ENCODE measurements at regions not wholly inside any gene's neighbourhood (a gene's known extent, or its start where the extent isn't known, plus 50 kb on each side); places are given as distances from the start of the nearest gene placed in this dataset.

- ChIA-PET CTCF (no interaction called here), POLR2A (no interaction called here)
- H3K4me3 Mint-ChIP-seq = no peak overlapping the region
- Histone ChIP-seq H3K27me3 (ENCODE audit: control insufficient read depth in 1 of 2, insufficient read depth in 2 of 2, low read length in 2 of 2) (no peaks in the 10 kb centered on the region), H3K36me3 (ENCODE audit: insufficient read depth, low read length) (no peaks in the 10 kb centered on the region), H3K27ac (ENCODE audit: low read depth in 1 of 2, low read length in 2 of 2) (no peak overlapping the region), H3K4me3 (ENCODE audit: low read length) (no peak overlapping the region), H3K9me3 (ENCODE audit: control insufficient read depth in 1 of 2, insufficient read depth in 1 of 2, low read length in 2 of 2) (peaks cover 4 to 11% of the 10 kb centered on the region in 2 experiments), H3K4me1 (ENCODE audit: insufficient read depth, low read length) (no peaks in the 10 kb centered on the region)
- no peak overlapping the region for H3K27ac Mint-ChIP-seq
- DNase-seq (no peak), ATAC-seq (ENCODE audit: poor library complexity) (no peak)
- intact Hi-C loops (cut with DNase I, micrococcal nuclease) = no loop called here
- H3K4me1 Mint-ChIP-seq (ENCODE audit: low read depth) = no peaks in the 10 kb centered on the region
- peaks cover 21% of the 10 kb centered on the region for H3K9me3 Mint-ChIP-seq
- H3K27me3 Mint-ChIP-seq = no peaks in the 10 kb centered on the region
- TF ChIP-seq, protein P1, sequence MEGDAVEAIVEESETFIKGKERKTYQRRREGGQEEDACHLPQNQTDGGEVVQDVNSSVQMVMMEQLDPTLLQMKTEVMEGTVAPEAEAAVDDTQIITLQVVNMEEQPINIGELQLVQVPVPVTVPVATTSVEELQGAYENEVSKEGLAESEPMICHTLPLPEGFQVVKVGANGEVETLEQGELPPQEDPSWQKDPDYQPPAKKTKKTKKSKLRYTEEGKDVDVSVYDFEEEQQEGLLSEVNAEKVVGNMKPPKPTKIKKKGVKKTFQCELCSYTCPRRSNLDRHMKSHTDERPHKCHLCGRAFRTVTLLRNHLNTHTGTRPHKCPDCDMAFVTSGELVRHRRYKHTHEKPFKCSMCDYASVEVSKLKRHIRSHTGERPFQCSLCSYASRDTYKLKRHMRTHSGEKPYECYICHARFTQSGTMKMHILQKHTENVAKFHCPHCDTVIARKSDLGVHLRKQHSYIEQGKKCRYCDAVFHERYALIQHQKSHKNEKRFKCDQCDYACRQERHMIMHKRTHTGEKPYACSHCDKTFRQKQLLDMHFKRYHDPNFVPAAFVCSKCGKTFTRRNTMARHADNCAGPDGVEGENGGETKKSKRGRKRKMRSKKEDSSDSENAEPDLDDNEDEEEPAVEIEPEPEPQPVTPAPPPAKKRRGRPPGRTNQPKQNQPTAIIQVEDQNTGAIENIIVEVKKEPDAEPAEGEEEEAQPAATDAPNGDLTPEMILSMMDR (IDR thresholded peaks at IDR 0.05) = no peak
- H3K36me3 Mint-ChIP-seq (ENCODE audit: low read depth) = no peaks in the 10 kb centered on the region
Measured at GRCh38 chr20:56098981-56099500, 93.7 kb upstream of the CBLN4 start.

GRCh38 chr20:56111961-56112730 is 106.8 kb upstream of the CBLN4 start:
- TF ChIP-seq, protein P1 (IDR thresholded peaks at IDR 0.05) = no peak
- Mint-ChIP-seq H3K36me3 (ENCODE audit: low read depth) (no peaks in the 10 kb centered on the region), H3K4me3 (no peak overlapping the region), H3K9me3 (peaks cover 2% of the 10 kb centered on the region), H3K27me3 (no peaks in the 10 kb centered on the region), H3K27ac (no peak overlapping the region), H3K4me1 (ENCODE audit: low read depth) (no peaks in the 10 kb centered on the region)
- POLR2A ChIA-PET = no interaction called here
- Histone ChIP-seq H3K9me3 (ENCODE audit: control insufficient read depth in 1 of 2, insufficient read depth in 1 of 2, low read length in 2 of 2) (no peaks in the 10 kb centered on the region), H3K4me1 (ENCODE audit: insufficient read depth, low read length) (no peaks in the 10 kb centered on the region), H3K36me3 (ENCODE audit: insufficient read depth, low read length) (no peaks in the 10 kb centered on the region), H3K27me3 (ENCODE audit: control insufficient read depth in 1 of 2, insufficient read depth in 2 of 2, low read length in 2 of 2) (no peaks in the 10 kb centered on the region), H3K4me3 (ENCODE audit: low read length) (no peak overlapping the region), H3K27ac (ENCODE audit: low read depth in 1 of 2, low read length in 2 of 2) (no peak overlapping the region)
- no peak for ATAC-seq (ENCODE audit: poor library complexity)
- intact Hi-C loops (cut with DNase I, micrococcal nuclease) = no loop called here
- DNase-seq = no peak
- CTCF ChIA-PET = no interaction called here

DNA sequence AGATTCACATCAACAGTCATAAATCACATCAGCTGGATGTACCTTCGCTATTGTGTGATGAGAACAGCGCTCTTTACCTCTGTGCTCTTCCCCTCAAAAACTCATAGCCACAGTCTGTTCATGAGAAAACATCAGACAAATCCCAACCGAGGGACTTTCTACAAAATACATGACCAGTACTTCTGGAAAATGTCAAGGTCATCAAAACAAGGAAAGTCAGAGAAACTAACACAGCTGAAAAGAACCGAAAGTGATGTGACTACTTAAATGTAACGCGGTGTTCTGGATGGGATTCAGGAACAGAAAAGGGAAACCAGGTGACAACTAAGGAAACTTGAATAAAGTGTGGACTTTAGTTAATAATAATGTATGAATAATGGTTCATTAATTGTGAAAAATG is 112.0 kb upstream of the CBLN4 start:
- Mint-ChIP-seq H3K9me3 (peaks cover 2% of the 10 kb centered on the region), H3K4me3 (no peak overlapping the region), H3K4me1 (ENCODE audit: low read depth) (no peaks in the 10 kb centered on the region), H3K27me3 (no peaks in the 10 kb centered on the region), H3K27ac (no peak overlapping the region), H3K36me3 (ENCODE audit: low read depth) (no peaks in the 10 kb centered on the region)
- Histone ChIP-seq H3K4me3 (ENCODE audit: low read length) (no peak overlapping the region), H3K9me3 (ENCODE audit: control insufficient read depth in 1 of 2, insufficient read depth in 1 of 2, low read length in 2 of 2) (no peaks in the 10 kb centered on the region), H3K36me3 (ENCODE audit: insufficient read depth, low read length) (no peaks in the 10 kb centered on the region), H3K27me3 (ENCODE audit: control insufficient read depth in 1 of 2, insufficient read depth in 2 of 2, low read length in 2 of 2) (no peaks in the 10 kb centered on the region), H3K4me1 (ENCODE audit: insufficient read depth, low read length) (no peaks in the 10 kb centered on the region), H3K27ac (ENCODE audit: low read depth in 1 of 2, low read length in 2 of 2) (no peak overlapping the region)
- CTCF ChIA-PET = no interaction called here
- POLR2A ChIA-PET = no interaction called here
- TF ChIP-seq, protein P1 (IDR thresholded peaks at IDR 0.05) = no peak
- intact Hi-C loops (cut with DNase I, micrococcal nuclease) = no loop called here
- ATAC-seq (ENCODE audit: poor library complexity) (no peak), DNase-seq (no peak)
